Activated naive CD8-positive, alpha-beta T cell treated with anti-CD3 and anti-CD28 coated beads for 36 hours (primary cell): ENCODE measurements at regions not wholly inside any gene's neighbourhood (a gene's known extent, or its start where the extent isn't known, plus 50 kb on each side); places are given as distances from the start of the nearest gene placed in this dataset.

Experiments used
- DNase-seq: peaks from one replicate; pipeline ENCODE4 v3.0.0; 2021
- H3K27ac Mint-ChIP-seq: one replicate; pipeline ENCODE4 v1.8.0; 2022; ENCODE audit warnings: mild to moderate bottlenecking, moderate library complexity, mixed read lengths
- H3K27me3 Mint-ChIP-seq: one replicate; pipeline ENCODE4 v1.8.0; 2022; ENCODE audit warnings: mild to moderate bottlenecking, mixed read lengths
- H3K36me3 Mint-ChIP-seq: one replicate; pipeline ENCODE4 v1.8.0; 2021; ENCODE audit warnings: mild to moderate bottlenecking, mixed read lengths
- H3K4me1 Mint-ChIP-seq: one replicate; pipeline ENCODE4 v1.8.0; 2021; ENCODE audit warnings: mixed read lengths
- H3K4me3 Mint-ChIP-seq: one replicate; pipeline ENCODE4 v1.8.0; 2022; ENCODE audit warnings: mild to moderate bottlenecking, moderate library complexity, mixed read lengths
- H3K9me3 Mint-ChIP-seq: one replicate; pipeline ENCODE4 v1.8.0; 2022; ENCODE audit warnings: mixed read lengths

DNA sequence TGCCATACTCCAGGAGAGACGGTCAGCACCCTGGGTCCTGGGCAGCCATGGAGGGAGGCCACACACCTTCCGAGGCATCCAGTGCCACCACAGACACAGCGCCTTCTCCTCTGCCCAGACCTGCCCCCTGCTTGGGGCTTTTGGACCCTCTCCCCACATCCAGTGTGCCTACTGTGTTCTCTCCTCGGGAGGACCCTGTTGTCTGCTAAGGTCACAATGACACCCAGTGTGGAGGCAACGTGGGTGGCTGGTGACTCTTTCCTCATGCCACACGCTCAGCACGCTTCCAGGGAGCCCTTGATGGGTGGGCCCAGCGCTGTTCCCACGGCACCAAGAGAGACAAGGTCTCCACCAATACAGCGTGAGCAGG is 251.9 kb downstream of the EIPR1 start:
- peaks cover 6% of the 10 kb centered on the region for H3K27me3 Mint-ChIP-seq
- H3K9me3 Mint-ChIP-seq, result no peaks in the 10 kb centered on the region
- no peaks in the 10 kb centered on the region for H3K4me1 Mint-ChIP-seq
- DNase-seq, result no peak
- peaks cover 4% of the 10 kb centered on the region for H3K36me3 Mint-ChIP-seq
- no peak overlapping the region for H3K4me3 Mint-ChIP-seq
- no peak overlapping the region for H3K27ac Mint-ChIP-seq

DNA sequence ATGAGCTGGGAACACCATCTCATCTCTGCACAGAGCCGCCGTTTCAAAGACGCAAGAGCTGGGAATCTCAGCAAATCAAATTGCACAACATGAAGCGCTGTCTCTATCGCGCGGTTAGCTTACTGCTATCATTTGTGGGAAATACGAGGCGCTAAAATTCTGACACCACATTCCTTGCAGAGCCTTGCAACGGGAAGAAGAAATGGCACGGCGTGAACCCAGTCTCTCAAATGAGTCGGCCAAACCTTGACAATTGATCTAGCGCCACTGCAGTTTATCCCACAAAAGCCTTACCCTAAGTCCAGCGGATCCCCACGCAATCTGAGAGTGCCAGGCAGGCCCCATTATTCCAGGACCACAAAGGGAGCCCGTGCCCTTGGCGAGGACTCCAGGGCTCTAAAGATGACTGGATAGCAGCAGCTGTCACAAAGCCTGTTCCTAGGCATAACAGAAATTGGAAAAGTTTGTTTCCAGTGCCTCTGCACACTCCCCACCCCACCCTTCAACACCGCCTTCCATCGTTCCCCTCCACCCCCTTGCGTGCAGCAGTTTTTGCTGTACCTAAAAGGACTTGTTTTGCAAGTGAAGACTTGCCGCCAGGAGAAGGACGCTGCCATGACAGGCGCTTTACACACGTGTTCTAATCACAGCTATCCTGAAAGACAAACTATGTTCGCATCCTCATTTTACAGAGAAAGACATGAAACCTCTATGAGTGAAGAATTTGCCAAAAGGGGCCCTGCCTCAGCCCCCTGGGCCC is 252.4 kb downstream of the EIPR1 start:
- peaks cover under 1% of the 10 kb centered on the region for H3K9me3 Mint-ChIP-seq
- H3K27me3 Mint-ChIP-seq, result peaks cover 3% of the 10 kb centered on the region
- no peak for DNase-seq
- no peak overlapping the region for H3K27ac Mint-ChIP-seq
- H3K4me3 Mint-ChIP-seq, result no peak overlapping the region
- peaks cover 4% of the 10 kb centered on the region for H3K36me3 Mint-ChIP-seq
- H3K4me1 Mint-ChIP-seq, result no peaks in the 10 kb centered on the region

DNA sequence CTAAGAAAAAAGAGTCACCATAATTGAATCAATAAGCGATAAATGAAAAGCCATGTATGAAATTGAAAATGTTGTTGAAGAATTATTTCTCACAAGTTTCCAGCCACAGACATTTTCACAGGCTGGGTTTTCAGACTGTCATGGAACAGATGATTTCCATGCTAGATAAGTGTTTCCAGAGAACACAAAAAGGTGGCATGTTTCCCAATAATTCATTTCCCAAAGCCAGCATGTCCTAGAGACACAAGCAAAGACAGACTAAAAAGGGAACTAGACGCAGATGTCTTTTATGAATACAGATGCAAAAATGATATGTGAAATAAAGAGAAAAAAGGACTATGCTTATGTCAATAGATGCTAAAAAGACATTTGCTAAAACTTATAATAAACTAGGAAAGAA is 255.1 kb downstream of the EIPR1 start:
- no peaks in the 10 kb centered on the region for H3K4me1 Mint-ChIP-seq
- H3K36me3 Mint-ChIP-seq, result peaks cover 7% of the 10 kb centered on the region
- H3K27me3 Mint-ChIP-seq, result no peaks in the 10 kb centered on the region
- H3K27ac Mint-ChIP-seq, result no peak overlapping the region
- peaks cover 2% of the 10 kb centered on the region for H3K9me3 Mint-ChIP-seq
- H3K4me3 Mint-ChIP-seq, result no peak overlapping the region
- no peak for DNase-seq

DNA sequence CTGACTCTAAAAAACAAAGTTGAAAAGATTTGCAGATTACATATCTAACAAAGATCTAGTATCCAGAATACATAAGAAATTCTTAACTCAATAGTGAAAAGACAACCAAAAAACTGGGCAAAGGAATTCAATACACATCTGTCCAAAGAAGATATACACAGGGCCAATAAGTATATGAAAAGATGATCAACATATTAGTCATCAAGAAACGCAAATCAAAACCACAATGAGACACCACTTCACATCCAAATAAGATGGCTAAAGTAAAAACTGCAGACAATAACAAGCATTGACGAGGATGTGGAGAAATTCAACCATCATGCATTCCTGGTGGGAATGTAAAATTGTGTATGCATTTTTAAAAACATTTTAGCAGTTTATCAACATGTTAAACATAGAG is 256.0 kb downstream of the EIPR1 start:
- Mint-ChIP-seq H3K36me3 (peaks cover 7% of the 10 kb centered on the region), H3K9me3 (peaks cover 2% of the 10 kb centered on the region), H3K4me3 (no peak overlapping the region), H3K27me3 (no peaks in the 10 kb centered on the region), H3K27ac (no peak overlapping the region), H3K4me1 (no peaks in the 10 kb centered on the region)
- DNase-seq, result no peak

DNA sequence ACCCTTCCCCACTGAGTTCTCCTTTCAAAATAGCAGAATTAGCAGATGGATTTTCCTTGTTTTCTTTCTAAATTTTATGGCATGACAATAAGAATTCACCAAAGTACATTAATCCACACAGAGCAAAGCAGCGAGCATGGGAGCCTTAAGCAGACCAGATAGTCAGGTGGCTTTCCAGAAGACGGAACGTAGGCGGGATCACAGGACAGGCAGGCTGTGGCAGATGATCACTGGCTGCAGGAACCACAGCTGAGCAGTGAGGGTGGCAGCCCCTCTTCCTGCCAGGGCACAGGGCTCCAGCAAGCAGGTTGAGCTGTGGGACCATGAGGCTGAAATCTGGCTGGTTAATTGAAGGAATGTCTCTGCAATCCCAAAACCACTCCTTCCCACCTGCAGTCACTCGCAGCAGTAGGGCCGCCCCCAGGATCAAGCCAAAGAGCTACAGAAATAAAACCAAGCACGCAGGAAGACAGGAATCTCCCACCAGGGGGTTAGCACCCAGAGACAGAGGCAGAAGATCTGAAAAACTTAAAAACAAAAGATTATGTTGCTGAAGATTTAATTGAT is 259.9 kb downstream of the EIPR1 start:
- no peak for DNase-seq
- H3K4me1 Mint-ChIP-seq, result no peaks in the 10 kb centered on the region
- no peak overlapping the region for H3K4me3 Mint-ChIP-seq
- peaks cover 7% of the 10 kb centered on the region for H3K36me3 Mint-ChIP-seq
- H3K9me3 Mint-ChIP-seq, result peaks cover 2% of the 10 kb centered on the region
- no peak overlapping the region for H3K27ac Mint-ChIP-seq
- no peaks in the 10 kb centered on the region for H3K27me3 Mint-ChIP-seq

DNA sequence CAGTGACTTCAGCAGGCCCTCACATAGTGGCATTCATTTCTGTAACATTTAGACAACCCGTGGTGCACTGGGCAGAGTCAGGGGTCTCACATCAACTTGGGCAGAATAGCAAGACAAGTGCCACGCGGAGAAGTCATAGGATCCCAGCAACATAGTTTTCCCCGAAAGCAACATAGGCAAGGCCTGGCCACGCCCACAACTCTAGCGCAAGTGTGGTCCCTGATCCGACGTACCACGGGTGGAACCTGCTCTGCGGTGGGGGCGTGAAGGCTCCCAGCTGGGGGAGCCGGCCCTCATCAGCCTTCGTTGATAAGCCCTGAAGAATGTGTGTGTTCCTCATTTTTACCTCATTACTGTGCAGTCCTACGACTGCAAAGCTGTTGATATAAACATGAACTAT is 261.2 kb downstream of the EIPR1 start:
- Mint-ChIP-seq H3K4me1 (no peaks in the 10 kb centered on the region), H3K27me3 (no peaks in the 10 kb centered on the region), H3K36me3 (peaks cover 4% of the 10 kb centered on the region), H3K9me3 (peaks cover 2% of the 10 kb centered on the region), H3K4me3 (no peak overlapping the region), H3K27ac (no peak overlapping the region)
- DNase-seq, result no peak

DNA sequence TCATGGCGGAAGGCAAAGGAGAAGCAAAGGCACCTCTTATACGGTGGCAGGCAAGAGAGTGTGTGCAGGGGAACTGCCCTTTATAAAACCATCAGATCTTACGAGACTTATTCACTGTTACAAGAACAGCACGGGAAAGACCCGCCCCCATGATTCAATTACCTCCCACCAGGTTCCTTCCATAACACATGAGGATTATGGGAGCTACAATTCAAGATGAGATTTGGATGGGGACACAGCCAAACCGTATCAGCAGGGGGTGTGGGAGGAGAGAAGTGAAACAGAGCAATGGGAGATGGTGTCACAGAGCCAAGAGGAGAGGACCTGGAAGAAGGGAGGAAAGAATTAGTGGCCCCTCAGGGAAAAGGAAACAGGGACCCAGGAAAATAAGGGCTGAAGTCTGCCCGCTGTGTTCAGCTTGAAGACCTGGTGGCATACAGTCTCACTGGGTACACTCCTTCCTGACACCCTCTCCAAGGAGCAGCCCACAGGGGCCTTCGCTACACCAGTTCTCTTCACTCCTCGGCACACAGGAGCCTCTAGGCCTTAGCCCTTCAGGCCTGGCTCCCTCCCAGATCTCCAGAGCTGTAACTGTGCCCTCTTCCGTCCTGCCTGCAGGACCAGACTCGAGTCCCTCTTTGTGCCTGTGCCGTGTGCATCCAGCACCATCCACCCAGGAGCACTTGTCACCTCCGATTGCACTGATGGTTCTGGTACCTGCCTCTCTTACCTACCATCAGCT is 262.1 kb downstream of the EIPR1 start:
- no peaks in the 10 kb centered on the region for H3K4me1 Mint-ChIP-seq
- peaks cover 2% of the 10 kb centered on the region for H3K9me3 Mint-ChIP-seq
- DNase-seq, result no peak
- peaks cover 4% of the 10 kb centered on the region for H3K36me3 Mint-ChIP-seq
- H3K27ac Mint-ChIP-seq, result no peak overlapping the region
- no peak overlapping the region for H3K4me3 Mint-ChIP-seq
- no peaks in the 10 kb centered on the region for H3K27me3 Mint-ChIP-seq

DNA sequence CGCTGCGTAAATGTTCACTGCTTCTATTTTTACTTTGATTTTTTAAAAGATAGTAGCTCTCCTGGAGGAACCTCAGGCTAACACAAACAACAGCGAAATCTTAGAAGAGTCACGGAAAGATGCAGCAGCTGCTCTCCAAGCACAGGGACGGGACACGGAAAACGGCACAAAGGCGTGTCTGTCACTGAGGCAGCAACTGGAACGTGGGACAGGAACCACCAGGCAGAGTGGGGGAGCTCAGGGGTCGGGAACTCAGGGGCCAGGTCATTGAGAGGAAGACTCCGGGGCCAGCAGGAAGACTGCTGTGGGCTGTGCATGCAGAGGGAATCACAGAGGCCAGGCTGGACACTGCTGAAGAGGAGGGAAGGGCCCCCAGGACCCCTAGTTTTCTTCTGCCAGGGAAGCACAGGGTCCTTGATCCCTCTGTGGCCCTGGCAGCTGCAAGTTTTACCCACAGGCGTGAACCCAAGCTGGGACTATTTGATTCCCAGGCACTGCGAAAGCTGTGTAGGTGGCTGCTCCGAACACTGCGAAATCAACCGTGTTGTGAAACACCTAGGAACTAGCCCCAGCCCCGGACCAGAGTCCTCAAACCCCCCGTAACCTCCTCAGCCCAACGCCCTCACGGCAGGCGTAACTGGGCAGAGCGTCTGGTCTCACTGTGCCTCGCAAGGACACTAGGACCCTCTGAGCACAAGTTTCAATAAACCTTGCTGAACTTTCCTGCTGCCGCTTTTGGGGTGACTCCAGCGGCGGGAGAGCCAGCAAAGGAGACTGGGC is 263.0 kb downstream of the EIPR1 start:
- H3K4me3 Mint-ChIP-seq, result no peak overlapping the region
- no peaks in the 10 kb centered on the region for H3K9me3 Mint-ChIP-seq
- H3K27ac Mint-ChIP-seq, result no peak overlapping the region

DNA sequence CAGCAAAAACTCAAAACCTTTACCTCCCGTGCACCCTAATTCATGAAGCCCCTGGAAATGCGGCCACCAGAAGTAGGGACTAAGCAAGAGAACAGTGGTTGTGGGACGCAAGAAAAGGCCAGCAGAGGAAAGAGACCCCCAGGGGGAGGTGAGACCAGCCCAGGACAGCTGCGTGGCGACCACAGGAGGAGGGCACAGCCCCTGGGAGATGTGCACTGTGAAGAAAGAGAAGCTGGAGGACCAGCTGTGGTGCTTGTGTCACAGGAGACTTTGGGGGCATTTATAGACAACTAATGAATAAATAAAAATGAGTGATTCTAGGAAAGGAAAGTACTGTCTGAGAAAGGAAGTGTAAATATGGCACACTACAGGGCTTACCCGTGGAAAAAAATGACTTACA is 263.8 kb downstream of the EIPR1 start:
- no peak overlapping the region for H3K4me3 Mint-ChIP-seq
- H3K4me1 Mint-ChIP-seq, result no peaks in the 10 kb centered on the region
- H3K9me3 Mint-ChIP-seq, result no peaks in the 10 kb centered on the region
- H3K36me3 Mint-ChIP-seq, result peaks cover 1% of the 10 kb centered on the region
- no peak overlapping the region for H3K27ac Mint-ChIP-seq
- H3K27me3 Mint-ChIP-seq, result no peaks in the 10 kb centered on the region
- no peak for DNase-seq

More for the DNA sequence above, 263.0 kb downstream of the EIPR1 start:
- Mint-ChIP-seq H3K36me3 (peaks cover 1% of the 10 kb centered on the region), H3K27me3 (no peaks in the 10 kb centered on the region), H3K4me1 (no peaks in the 10 kb centered on the region)
- DNase-seq, result no peak

DNA sequence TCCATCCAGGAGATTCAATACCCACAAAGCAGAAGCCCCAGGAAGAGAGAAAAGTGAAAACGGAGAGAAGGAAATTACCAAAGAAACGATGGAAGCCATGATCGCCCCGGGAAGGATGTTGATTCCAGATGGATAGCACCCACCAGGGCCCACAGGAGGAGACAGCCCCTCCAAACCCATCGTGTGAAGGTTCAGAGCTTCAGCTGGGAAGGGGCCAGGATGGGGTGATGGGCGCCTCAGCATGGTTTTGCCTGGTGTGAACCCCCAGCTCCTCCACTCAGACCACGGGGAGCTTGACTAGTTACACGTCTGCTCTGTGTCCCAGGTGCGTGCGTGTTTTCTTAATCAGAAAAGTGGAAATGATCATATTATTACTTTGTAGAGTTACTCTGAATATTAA is 264.5 kb downstream of the EIPR1 start:
- Mint-ChIP-seq H3K9me3 (no peaks in the 10 kb centered on the region), H3K36me3 (peaks cover 1% of the 10 kb centered on the region), H3K4me1 (no peaks in the 10 kb centered on the region), H3K4me3 (no peak overlapping the region), H3K27me3 (no peaks in the 10 kb centered on the region), H3K27ac (no peak overlapping the region)
- DNase-seq, result no peak

DNA sequence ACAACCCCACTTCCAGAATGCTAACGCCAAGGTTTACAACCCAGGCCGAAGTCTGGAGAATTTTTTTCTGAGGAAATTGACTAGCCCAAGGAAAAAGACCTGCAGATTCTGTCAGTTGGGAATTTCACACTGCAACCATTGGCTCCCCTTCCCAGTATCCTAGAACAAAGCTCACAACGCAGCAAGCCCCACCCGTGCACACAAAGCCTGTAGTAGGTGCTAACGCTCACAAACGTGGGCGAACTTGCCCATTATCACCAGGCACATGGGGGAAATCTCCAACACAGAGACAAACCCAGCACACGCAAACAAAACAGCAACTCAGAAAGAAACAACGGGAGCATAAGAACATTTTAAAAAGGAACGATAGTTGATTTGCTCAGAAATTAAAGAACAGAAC is 265.1 kb downstream of the EIPR1 start:
- H3K9me3 Mint-ChIP-seq, result no peaks in the 10 kb centered on the region
- no peak overlapping the region for H3K4me3 Mint-ChIP-seq

DNA sequence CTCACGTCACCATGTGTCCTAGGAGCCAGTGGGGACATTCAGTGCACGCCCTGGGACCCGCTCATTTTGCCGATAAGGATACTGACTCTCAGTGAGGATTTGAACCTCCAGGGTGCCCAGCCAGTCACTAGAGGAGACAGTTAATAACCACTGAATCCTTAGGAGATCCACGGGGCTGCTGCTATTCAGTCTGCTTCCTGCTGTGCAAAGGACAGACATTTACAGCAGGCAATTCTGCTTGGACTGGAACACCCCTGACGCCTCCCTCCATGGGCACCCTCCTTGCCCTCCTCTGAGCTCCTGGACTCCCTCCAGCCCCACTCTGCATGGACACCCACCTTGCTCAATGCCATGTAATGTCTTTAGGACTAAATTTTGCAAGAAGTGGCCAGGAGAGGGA is 265.5 kb downstream of the EIPR1 start:
- Mint-ChIP-seq H3K4me1 (no peaks in the 10 kb centered on the region), H3K9me3 (no peaks in the 10 kb centered on the region), H3K27me3 (no peaks in the 10 kb centered on the region), H3K27ac (no peak overlapping the region), H3K36me3 (no peaks in the 10 kb centered on the region), H3K4me3 (no peak overlapping the region)
- no peak for DNase-seq

More for the DNA sequence above, 265.1 kb downstream of the EIPR1 start:
- no peak for DNase-seq
- no peak overlapping the region for H3K27ac Mint-ChIP-seq
- no peaks in the 10 kb centered on the region for H3K4me1 Mint-ChIP-seq
- no peaks in the 10 kb centered on the region for H3K36me3 Mint-ChIP-seq
- H3K27me3 Mint-ChIP-seq, result no peaks in the 10 kb centered on the region

DNA sequence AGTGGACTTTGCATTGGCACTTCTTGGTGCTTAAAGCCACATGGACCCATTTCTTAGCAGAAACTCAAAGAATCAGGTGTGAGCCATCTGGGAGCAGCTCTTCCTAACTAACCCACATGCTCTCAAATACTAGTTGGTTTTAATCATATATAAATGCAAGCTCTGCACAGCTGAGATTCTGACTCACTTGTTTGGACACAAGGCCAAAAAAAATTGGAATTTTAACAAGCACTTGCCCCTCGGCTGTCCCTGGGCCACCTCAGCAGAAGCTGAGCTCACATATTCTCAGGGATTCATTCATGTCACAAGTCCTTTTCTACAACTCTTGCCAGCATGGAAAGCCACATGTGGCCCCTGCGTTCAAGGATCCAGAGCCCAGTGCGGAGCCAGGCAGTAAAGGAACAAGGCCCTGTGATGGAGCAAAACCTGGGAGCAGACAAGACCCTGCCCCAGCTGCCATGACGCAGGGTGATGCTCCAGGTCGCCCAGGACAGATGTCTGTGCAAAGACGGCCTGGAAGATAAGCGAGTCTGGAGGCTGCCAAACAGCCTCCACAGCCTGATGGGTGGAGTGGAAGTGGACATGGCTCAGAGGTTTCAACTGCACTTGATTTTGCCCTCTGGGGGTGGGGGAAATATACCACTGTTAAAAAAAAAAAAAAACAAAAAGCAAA is 266.5 kb downstream of the EIPR1 start:
- Mint-ChIP-seq H3K36me3 (no peaks in the 10 kb centered on the region), H3K4me3 (no peak overlapping the region), H3K4me1 (no peaks in the 10 kb centered on the region), H3K27me3 (no peaks in the 10 kb centered on the region), H3K27ac (no peak overlapping the region), H3K9me3 (no peaks in the 10 kb centered on the region)
- no peak for DNase-seq

DNA sequence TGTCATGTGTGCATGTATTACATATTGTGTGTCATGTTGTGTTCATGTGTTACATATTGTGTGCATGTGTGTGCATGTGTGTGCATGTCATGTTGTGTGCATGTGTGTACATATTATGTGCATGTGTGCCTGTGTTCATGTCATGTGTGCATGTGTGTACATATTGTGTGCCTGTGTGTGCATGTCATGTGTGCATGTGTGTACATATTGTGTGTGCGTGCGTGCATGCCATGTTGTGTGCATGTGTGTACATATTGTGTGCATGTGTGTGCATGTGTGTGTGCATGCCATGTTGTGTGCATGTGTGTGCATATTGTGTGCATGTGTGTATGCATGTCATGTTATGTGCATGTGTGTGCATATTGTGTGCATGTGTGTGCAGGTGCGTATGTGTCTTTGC is 267.1 kb downstream of the EIPR1 start:
- Mint-ChIP-seq H3K9me3 (no peaks in the 10 kb centered on the region), H3K27ac (no peak overlapping the region), H3K4me1 (no peaks in the 10 kb centered on the region), H3K27me3 (no peaks in the 10 kb centered on the region), H3K4me3 (no peak overlapping the region), H3K36me3 (no peaks in the 10 kb centered on the region)
- DNase-seq, result no peak
